WTC11 (cell line): ENCODE measurements at regions not wholly inside any gene's neighbourhood (a gene's known extent, or its start where the extent isn't known, plus 50 kb on each side); places are given as distances from the start of the nearest gene placed in this dataset.

Source experiments
- ATF3 ChIP-seq: sonication (generic); formaldehyde crosslinking; conservative IDR thresholded peaks from 2 replicates; pipeline ENCODE4 v1.8.1; 2022; ENCODE audit warnings: mild to moderate bottlenecking, missing genetic modification reagents
- CTCF ChIP-seq: fragments of 200-600 bp; IDR thresholded peaks from 2 replicates; pipeline ENCODE4 v1.8.0; 2022; ENCODE audit warnings: antibody characterized with exemption
- E2F5 ChIP-seq: sonication (generic); formaldehyde crosslinking; IDR thresholded peaks from 2 replicates; pipeline ENCODE4 v1.8.1; 2022; ENCODE audit warnings: mild to moderate bottlenecking, moderate library complexity, missing genetic modification reagents
- FOXP4 ChIP-seq: sonication (generic); formaldehyde crosslinking; IDR thresholded peaks from 2 replicates; pipeline ENCODE4 v1.8.0; 2022; ENCODE audit warnings: mild to moderate bottlenecking, missing genetic modification reagents
- GABPB1 ChIP-seq: sonication (generic); formaldehyde crosslinking; IDR thresholded peaks from 2 replicates; pipeline ENCODE4 v1.8.1; 2023; ENCODE audit warnings: mild to moderate bottlenecking, missing genetic modification reagents
- MAX ChIP-seq: sonication (generic); formaldehyde crosslinking; IDR thresholded peaks from 2 replicates; pipeline ENCODE4 v1.8.0; 2022; ENCODE audit warnings: mild to moderate bottlenecking, missing genetic modification reagents
- ZMAT4 ChIP-seq: fragments of 250-450 bp; sonication (Bioruptor Pico); IDR thresholded peaks from 2 replicates; pipeline ENCODE4 v1.9.0; 2021; ENCODE audit warnings: mild to moderate bottlenecking

- TF ChIP-seq CTCF (no peak), MAX (CRISPR knock-in tag) (no peak), GABPB1 (no peak), FOXP4 (no peak), ZMAT4 (CRISPR knock-in tag) (no peak), ATF3 (CRISPR knock-in tag) (no peak), E2F5 (no peak)
These were observed 155.9 kb downstream of the KIT start for GRCh38 chr4:54813674-54814073.
